HG03520 (cell line): ENCODE measurements at regions not wholly inside any gene's neighbourhood (a gene's known extent, or its start where the extent isn't known, plus 50 kb on each side); places are given as distances from the start of the nearest gene placed in this dataset.

Source experiments
- ATAC-seq: cut with Tn5 transposase; IDR thresholded peaks from one replicate; pipeline ENCODE4 v1.9.1; 2021; ENCODE audit warnings: mild to moderate bottlenecking, moderate library complexity; ENCODE audit not compliant: unreplicated experiment

DNA sequence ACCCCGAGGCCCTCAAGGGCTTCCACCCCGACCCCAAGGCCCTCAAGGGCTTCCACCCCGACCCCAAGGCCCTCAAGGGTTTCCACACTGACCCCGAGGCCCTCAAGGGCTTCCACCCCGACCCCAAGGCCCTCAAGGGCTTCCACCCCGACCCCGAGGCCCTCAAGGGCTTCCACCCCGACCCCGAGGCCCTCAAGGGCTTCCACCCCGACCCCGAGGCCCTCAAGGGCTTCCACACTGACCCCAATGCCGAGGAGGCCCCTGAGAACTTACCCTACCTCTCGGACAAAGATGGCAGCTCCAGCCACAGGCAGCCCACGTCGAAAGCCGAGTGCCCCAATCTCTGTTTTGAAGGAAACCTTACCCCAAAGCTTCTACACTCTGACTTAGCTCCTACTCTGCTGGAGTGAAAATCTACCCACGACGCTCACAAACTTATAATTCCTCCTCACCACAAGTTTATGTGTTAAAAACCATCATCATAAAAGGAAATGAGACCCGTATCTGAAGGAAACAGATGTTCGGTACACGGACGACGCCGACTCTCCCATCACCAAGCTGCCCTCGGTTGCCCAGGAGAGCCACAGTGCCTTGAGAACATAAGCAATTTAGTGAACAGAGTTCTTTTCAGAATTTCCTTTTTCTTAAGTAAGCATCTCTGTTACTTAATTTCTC is 61.2 kb upstream of the RPH3AL start:
- ATAC-seq: no peak

DNA sequence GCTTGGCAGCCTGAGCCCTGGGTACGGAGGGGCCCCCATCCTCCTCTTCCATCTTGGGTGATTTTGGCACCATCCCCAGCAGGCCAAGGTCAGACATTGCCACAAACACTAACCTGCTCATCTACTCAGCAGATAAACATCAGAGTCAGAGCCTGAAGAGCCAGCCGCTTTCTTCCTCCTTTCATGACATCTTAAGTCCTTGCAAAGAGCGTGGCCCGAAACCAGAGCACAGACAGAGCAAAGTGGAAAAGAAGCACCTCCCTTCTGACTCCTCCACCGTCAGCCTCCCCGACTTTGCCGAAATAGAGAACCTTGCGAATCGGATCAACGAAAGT is 60.4 kb upstream of the RPH3AL start:
- no peak for ATAC-seq

DNA sequence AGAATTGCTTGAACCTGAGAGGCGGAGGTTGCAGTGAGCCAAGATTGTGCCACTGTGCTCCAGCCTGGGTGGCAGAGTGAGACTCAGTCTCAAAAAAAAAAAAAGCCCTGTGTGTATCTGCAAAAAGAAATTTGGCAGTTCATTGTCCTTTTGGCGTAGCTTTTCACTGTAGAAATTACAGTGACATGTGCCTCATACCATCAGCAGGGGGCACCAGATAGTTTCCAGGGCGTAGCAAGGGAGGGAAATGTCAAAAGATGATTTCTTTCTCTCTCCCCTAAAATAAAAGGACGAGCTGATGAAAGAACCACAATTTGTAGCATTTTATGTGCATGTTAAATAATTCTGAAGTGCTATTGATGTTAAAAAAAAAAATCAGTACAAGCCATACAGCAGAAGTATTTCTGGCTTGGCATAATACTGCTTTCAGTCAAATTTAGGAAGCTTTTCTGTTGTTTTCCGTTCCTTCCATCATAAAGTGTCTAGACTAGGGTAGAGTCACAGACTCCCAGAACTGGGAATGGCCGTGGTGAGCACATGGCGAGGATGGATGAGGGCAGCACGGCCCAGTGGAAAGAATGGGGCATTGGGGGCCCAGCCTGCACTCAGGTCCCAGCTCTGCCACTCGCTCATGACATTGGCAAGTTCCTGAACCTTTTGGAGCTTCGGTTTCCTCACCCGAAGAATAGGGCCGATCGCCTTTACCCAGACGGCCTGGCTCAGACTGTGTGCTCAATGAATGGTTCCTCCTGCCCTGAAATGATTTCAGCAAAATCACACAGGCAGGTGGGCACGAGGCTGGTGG is 59.8 kb upstream of the RPH3AL start:
- no peak for ATAC-seq

DNA sequence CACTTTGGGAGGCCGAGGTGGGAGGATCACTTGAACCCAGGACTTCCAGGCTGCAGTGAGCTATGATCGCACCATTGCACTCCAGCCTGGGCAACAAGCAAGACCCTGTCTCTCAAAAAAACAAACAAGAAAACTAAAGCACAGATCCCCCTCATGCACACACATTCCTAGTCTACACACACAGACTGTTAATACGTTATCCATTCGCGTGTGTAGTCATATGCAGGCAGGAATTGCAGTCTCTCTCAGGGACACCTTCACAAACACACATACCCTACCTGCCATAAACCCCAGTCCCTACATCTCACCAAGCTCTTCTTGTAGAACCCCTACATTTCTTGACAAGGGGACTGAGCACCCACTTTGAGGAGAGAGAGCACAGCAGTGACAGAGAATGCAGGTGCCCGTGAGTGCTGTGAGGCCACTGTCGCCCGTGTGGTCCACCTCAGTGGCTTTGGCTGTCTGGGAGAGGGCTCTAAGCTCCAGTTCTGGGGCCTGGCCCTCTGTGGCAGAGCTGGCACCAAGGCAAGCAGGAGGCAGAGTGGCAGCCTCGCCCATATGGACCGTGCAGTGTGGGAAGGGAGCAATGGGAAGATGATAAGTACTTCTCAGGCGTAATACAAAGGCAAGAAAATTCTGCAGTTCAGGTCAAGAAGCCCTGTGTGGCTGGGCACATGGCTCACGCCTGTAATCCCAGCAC is 59.0 kb upstream of the RPH3AL start:
- no peak for ATAC-seq

DNA sequence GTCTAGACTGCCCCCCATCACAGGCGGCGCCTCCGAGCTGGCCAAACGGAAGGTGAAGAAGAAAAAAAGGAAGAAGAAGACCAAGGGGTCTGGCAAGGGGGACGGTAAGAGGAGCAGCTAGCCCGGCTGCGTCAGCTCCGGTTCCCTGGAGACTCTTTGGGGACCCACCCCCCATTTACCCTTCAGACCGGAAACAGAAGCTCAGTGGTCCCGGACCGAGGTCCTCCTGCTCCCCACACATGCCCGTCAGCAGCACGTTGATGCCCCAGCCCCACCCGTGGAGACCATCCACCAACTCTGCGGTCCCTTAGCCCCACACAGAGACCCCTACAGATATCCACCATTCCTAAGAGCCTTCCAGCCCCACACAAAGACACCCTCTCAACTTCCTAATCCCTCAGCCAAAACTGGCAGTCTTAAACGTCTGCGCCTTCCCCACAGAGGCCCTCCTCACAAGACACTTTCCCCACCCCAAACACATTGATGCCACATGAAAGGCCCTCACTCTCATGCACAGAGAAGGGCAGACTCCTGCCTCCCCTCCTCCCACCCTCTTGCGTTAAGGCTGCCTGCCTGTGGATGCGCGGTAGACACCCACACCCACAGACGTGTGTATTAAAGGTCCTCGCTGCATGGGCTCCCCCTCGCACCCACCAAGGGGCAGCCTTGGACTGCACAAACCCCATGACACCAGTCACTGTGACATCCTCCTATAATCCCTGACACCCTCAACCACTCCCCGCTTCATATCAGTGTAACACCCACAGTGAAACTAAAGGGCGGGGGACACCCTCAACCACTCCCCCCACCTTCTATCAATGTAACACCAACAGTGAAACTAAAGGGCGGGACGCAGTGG is 58.2 kb upstream of the RPH3AL start:
- no peak for ATAC-seq

DNA sequence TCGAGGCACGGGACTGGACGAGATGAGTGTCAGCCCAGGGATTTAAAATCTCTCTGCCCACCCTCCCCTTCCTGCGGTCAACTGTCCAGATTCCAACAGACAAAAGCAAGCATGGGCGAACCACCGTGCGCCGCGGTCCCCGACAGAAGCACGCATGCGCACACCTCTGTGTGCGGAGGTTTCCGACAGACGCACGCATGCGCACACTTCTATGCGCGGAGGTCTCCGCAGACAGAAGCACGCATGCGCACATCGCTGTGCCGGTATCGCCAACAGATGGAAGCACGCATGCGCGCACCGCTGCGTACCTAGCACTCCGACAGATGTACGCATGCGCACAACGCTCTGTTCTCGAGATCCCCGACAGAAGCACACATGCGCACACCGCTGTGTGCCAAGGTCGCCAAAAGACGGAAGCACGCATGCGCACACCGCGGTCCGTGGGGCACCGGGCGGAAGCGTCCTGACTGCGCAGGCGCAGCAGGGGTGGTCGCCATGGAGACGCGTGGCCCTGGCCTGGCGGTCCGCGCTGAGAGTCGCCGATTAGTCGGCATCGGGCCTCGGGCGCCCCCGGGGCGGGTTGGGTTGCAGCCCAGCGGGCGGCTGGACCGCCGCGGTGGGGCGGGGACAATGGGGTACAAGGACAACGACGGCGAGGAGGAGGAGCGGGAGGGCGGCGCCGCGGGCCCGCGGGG is 57.4 kb upstream of the RPH3AL start:
- peak; percentile 90 for ATAC-seq

DNA sequence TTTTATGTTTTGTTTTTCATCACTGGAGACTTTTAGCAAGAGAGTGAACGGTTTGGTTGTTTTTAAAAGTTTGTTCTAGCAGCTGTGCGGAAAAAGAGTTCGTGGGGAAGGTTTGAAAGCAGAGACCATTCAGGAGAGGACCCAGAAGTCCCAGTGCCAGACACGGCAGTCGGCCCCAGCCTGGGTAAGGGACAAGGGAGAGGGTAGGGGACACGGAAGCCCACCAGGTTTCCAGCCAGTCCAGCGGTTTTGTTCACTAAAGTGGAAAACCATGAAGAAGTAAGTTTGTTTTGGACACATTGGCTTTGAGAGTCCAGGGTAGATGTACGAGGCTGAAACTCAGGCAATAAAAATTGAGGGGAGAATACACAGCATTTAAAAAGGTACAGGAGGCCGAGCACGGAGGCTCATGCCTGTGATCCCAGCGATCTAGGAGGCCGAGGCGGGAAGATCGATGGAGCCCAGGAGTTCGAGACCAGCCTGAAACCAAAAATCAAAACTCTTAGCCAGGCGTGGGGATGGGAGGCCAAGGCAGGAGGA is 56.8 kb upstream of the RPH3AL start:
- no peak for ATAC-seq

DNA sequence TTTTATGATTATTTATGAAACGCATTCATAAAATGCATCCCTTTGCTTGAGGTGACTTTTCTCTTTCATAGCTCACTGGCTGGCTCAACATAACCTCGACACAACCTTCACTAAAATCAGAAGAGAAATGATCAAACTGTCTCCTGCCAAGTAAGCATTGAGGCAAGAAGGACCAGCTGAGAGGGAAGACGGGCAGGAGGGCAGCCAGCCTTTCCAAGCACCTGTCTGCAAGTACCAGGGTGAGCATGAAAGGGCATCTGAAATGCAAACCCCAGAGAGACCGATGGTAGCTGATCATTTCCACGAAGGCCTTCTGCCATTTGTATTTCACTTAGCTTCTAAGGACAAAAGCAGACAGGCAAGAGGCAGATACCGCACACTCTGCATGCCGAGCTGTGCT is 52.1 kb upstream of the RPH3AL start:
- ATAC-seq: no peak
